Heart right ventricle (tissue), 16 donors: ENCODE measurements at regions not wholly inside any gene's neighbourhood (a gene's known extent, or its start where the extent isn't known, plus 50 kb on each side); places are given as distances from the start of the nearest gene placed in this dataset.
A peak's percentile ranks its signal among the peaks of the same experiment; 100 is the strongest.

Experiments
- ATAC-seq, 8 donors: fragments of 200-7000 bp; cut with Tn5 transposase; one replicate each; pipeline ENCODE4 v1.9.1; 2020; ENCODE audit warnings: mild to moderate bottlenecking in 8 of 8, moderate library complexity in 8 of 8, moderate number of reproducible peaks in 1 of 8
- DNase-seq, 2 donors: peaks; one replicate each; pipeline ENCODE4 v3.0.0-alpha.2; 2020
- H3K27ac ChIP-seq, 10 donors: fragments of 200-600 bp; sonication (generic) in 2 of 10; one replicate each; pipeline versions ENCODE4 v1.5.0 to v1.8.0; 2020 to 2022; ENCODE audit warnings: mild to moderate bottlenecking in 3 of 10
- H3K27me3 ChIP-seq, 7 donors: fragments of 200-600 bp; one replicate each; pipeline ENCODE4 v1.8.0; 2021 to 2022; ENCODE audit warnings: mild to moderate bottlenecking in 2 of 7
- H3K36me3 ChIP-seq, 9 donors: fragments of 200-600 bp; sonication (generic) in 1 of 9; one replicate each; pipeline versions ENCODE4 v1.5.0 to v1.8.0; 2020 to 2022; ENCODE audit warnings: mild to moderate bottlenecking in 2 of 9
- H3K4me1 ChIP-seq, 9 donors: fragments of 200-600 bp; sonication (generic) in 1 of 9; one replicate each; pipeline versions ENCODE4 v1.5.0 to v1.8.0; 2020 to 2022; ENCODE audit warnings: mild to moderate bottlenecking in 4 of 9
- H3K4me3 ChIP-seq, 10 donors: fragments of 200-600 bp; sonication (generic) in 2 of 10; one replicate each; pipeline versions ENCODE4 v1.5.0 to v1.8.0; 2020 to 2022; ENCODE audit warnings: mild to moderate bottlenecking in 7 of 10, moderate library complexity in 2 of 10
- H3K9me3 ChIP-seq, 11 donors: fragments of 200-600 bp in 10 of 11; sonication (generic) in 2 of 11; one replicate each; pipeline versions ENCODE4 v1.5.0 to v1.8.0; 2013 to 2022; ENCODE audit warnings: mild to moderate bottlenecking in 2 of 11, control low read depth in 1 of 11, moderate library complexity in 1 of 11
- CTCF ChIP-seq, 9 donors: fragments of 200-600 bp; sonication (generic) in 2 of 9; IDR thresholded peaks; one replicate each; pipeline versions ENCODE4 v1.5.0 to v1.8.0; 2021 to 2022; ENCODE audit warnings: antibody characterized with exemption in 9 of 9, mild to moderate bottlenecking in 5 of 9, moderate library complexity in 1 of 9
- WGBS, 2 donors: extraction: QIAGEN DNeasy Blood & Tissue Kit; methylation state at CpG; one replicate each; pipeline ENCODE4 v1.1.7; 2013; ENCODE audit warnings: inconsistent platforms in 1 of 2; 5-methylcytosine and 5-hydroxymethylcytosine counted together
- intact Hi-C, 10 donors: fragments of 100-400 bp; cut with DNase I; formaldehyde crosslinking; loops; one replicate each; pipeline versions ENCODE4 v1.11.1 to v1.14.2; 2022
- donor health status: Arrhythmogenic right ventricular cardiomyopathy.
- donor health status: ischemic (EF 13 %, LVEDD 7.1; RV severe dilation, severe dysfunction).
- donor health status: healthy with polysubstance abuse.
- donor health status: DM: no; HTN: yes; CAD: no.
- donor health status: DM: no; HTN: no; CAD: no.
- donor health status: ischemic (EF 25% LVEDD 6.9; RV normal size, moderate dysfunction).
- donor health status: ischemic (EF 25% LVEDD 5.7; RV mildly dilated, moderate dysfunction).
- donor health status: healthy.
- donor health status: DM: yes; HTN: yes; CAD: no.
- donor health status: Ischemic cardiomyopathy.
- donor health status: ischemic (EF 35%, LVEDD 5.7; RV mildly dilated, moderate dysfunction).
- donor health status: nonischemic (EF 11% LVEDD 7.7; RV severe dilation, severe dysfunction).
- donor health status: DM: yes; HTN: yes; CAD: no.
- donor health status: PGD.
- donor health status: ischemic (EF 29% LVEDD 5.4; RV normal size, mild dysfunction).
- donor health status: nonischemic (EF 23%, LVEDD 6.1; RV moderate dilation, normal function).

- Histone ChIP-seq H3K27me3 (peaks cover 0 to 2% (median 0%) of the 10 kb centered on the region in 7 donors), H3K4me3 (peak overlapping the region in 7 of 10 donors; percentile 6 to 37 (median 34)), H3K27ac (peak overlapping the region in 6 of 10 donors; percentile 5 to 59 (median 22)), H3K4me1 (peaks cover 0 to 42% (median 16%) of the 10 kb centered on the region in 9 donors), H3K36me3 (no peaks in the 10 kb centered on the region), H3K9me3 (no peaks in the 10 kb centered on the region)
- ATAC-seq (peak in 6 of 8 donors; percentile 64 to 79 (median 75)), DNase-seq (peak; percentile 56 to 68)
- peak; percentile 82 to 96 (median 87) for TF ChIP-seq CTCF (IDR thresholded peaks at IDR 0.05)
- intact Hi-C loops, result loop anchor here in 8 of 10 donors (1.0 to 10.0 kb wide), 10 partner anchors 136 to 494 kb away; no protein-coding TSS in a partner anchor
- 8 to 11% methylated on average over 4 of the region's 4 CpGs for WGBS, 2 donors
Measured at GRCh38 chr6:25223490-25223991, 55.6 kb upstream of the CARMIL1 start.

- Histone ChIP-seq H3K27me3 (peaks cover 0 to 2% (median 0%) of the 10 kb centered on the region in 7 donors), H3K9me3 (no peaks in the 10 kb centered on the region), H3K4me1 (peaks cover 0 to 36% (median 15%) of the 10 kb centered on the region in 9 donors), H3K36me3 (no peaks in the 10 kb centered on the region), H3K27ac (peak overlapping the region in 4 of 10 donors; percentile 5 to 59 (median 35)), H3K4me3 (no peak overlapping the region)
- no peak for ATAC-seq
- WGBS, 2 donors, result 92% methylated on average over 4 of the region's 4 CpGs
- intact Hi-C loops, result loop anchor here in 6 of 10 donors (5.0 to 10.0 kb wide), 7 partner anchors 137 to 493 kb away; no protein-coding TSS in a partner anchor
- TF ChIP-seq CTCF (IDR thresholded peaks at IDR 0.05), result no peak
- no peak for DNase-seq
Measured at GRCh38 chr6:25224242-25224641, 54.9 kb upstream of the CARMIL1 start.

GRCh38 chr6:25227854-25228253, 51.3 kb upstream of the CARMIL1 start:
- ATAC-seq, result no peak
- peaks cover 0 to 2% (median 0%) of the 10 kb centered on the region in 7 donors for H3K27me3 ChIP-seq
- no peaks in the 10 kb centered on the region for H3K36me3 ChIP-seq
- intact Hi-C loops, result loop anchor here in 2 of 10 donors (5.0 to 10.0 kb wide), 2 partner anchors 329 to 487 kb away; no protein-coding TSS in a partner anchor
- DNase-seq, result no peak
- no peak overlapping the region for H3K4me3 ChIP-seq
- H3K27ac ChIP-seq, result no peak overlapping the region
- no peaks in the 10 kb centered on the region for H3K9me3 ChIP-seq
- peaks cover 0 to 27% (median 10%) of the 10 kb centered on the region in 9 donors for H3K4me1 ChIP-seq
- TF ChIP-seq CTCF (IDR thresholded peaks at IDR 0.05), result no peak
